SK-N-MC (cell line): ENCODE measurements at regions not wholly inside any gene's neighbourhood (a gene's known extent, or its start where the extent isn't known, plus 50 kb on each side); places are given as distances from the start of the nearest gene placed in this dataset.

Source experiments
- DNase-seq: peaks from one replicate; pipeline ENCODE4 v3.0.0-alpha.2; 2011; ENCODE audit warnings: low read depth, low spot score
- H3K27ac ChIP-seq: fragments of 200-600 bp; sonication (generic); 2 replicates; pipeline ENCODE4 v1.5.1; 2016; ENCODE audit warnings: mixed run types
- H3K36me3 ChIP-seq: fragments of 200-600 bp; sonication (generic); 2 replicates; pipeline ENCODE4 v1.6.1; 2017; ENCODE audit warnings: antibody characterized with exemption, low read length, mixed read lengths; ENCODE audit not compliant: insufficient read depth
- H3K4me3 ChIP-seq: fragments of 200-600 bp; sonication (generic); 2 replicates; pipeline ENCODE4 v1.5.1; 2016
- H3K9ac ChIP-seq: fragments of 200-600 bp; sonication (generic); 2 replicates; pipeline ENCODE4 v1.8.0; 2017; ENCODE audit warnings: mixed run types, mixed read lengths; ENCODE audit not compliant: insufficient read length
- H3K9me3 ChIP-seq: fragments of 200-600 bp; sonication (generic); 2 replicates; pipeline ENCODE4 v1.6.1; 2017; ENCODE audit warnings: low read depth, mild to moderate bottlenecking, antibody characterized with exemption, low read length, moderate library complexity, mixed read lengths
- EZH2 ChIP-seq: fragments of 200-600 bp; sonication (generic); IDR thresholded peaks from one replicate; pipeline ENCODE4 v1.6.1; 2017; ENCODE audit warnings: antibody characterized with exemption
- FOXP2 ChIP-seq: optimal IDR thresholded peaks from 2 replicates; pipeline ENCODE3; 2011; ENCODE audit warnings: mild to moderate bottlenecking, moderate library complexity; ENCODE audit not compliant: insufficient read depth; ENCODE audit errors: extremely low read length, control extremely low read depth
- POLR2AphosphoS5 ChIP-seq: IDR thresholded peaks from 2 replicates; pipeline ENCODE4 v1.6.1; 2012; ENCODE audit warnings: mild to moderate bottlenecking, low read depth, low read length, borderline replicate concordance

DNA sequence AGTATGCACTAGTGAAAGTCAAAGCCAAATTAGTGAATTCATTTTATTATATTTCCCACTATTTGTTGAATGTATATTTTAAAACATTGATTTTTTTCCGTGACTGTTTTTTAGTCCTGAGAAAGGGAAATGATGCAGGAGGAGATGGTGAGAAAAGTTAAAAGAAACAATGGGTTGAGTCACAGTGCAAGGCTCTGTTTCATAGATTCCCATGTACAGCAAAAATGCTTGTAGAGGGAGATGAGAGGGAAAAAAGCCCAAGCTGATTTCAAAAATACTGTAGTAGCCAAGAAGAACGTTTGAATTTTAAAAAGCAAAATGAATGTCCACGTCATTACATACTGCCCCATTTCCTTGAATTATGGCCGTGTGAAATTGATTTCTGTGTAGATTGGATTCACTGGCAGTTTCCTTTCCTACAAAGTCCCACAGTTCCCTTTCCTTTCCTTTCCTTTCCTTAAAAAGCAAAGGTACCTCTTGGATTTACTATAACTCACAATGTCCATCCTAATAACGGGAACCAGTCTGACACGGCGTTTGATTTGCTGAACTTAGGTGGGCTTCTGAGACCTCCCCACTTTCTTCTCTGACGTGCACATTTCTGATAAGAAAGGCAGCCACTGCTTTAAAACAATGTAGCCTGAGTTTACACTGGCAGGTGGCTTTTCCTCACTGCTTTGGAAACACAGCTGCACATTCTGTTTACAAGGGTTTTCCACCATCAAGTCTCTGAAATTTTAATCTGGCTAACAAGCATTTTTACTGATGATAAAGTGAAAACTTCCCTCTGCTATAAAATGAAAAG lies 63.7 kb downstream of the SPCS3 start:
- no peak for DNase-seq
- TF ChIP-seq POLR2AphosphoS5 (no peak), EZH2 (no peak), FOXP2 (no peak)
- no peaks in the 10 kb centered on the region for H3K36me3 ChIP-seq
- H3K9me3 ChIP-seq: no peaks in the 10 kb centered on the region
- no peak overlapping the region for H3K9ac ChIP-seq
- H3K27ac ChIP-seq: no peak overlapping the region
- no peak overlapping the region for H3K4me3 ChIP-seq

DNA sequence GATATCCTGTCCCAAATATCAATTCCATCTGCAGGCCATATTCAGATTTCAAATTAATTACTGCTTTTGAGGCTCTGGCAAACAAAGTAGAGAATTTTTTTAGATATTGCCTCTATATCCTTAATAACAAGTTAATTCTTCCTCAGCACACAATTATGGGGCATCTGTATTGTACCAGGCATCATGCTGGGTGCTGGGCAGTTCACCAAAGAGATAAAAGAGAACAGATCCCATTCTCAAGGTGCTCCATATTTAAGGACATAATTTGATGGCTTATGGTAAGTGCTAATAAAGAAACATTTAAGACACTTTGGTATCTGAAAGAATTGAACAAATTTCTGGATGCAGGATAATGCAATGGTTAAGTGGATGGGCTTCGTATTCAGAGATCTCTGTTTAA lies 65.8 kb downstream of the SPCS3 start:
- Histone ChIP-seq H3K27ac (no peak overlapping the region), H3K9me3 (no peaks in the 10 kb centered on the region), H3K4me3 (no peak overlapping the region), H3K9ac (no peak overlapping the region), H3K36me3 (no peaks in the 10 kb centered on the region)
- TF ChIP-seq EZH2 (no peak), FOXP2 (no peak), POLR2AphosphoS5 (no peak)
- no peak for DNase-seq

DNA sequence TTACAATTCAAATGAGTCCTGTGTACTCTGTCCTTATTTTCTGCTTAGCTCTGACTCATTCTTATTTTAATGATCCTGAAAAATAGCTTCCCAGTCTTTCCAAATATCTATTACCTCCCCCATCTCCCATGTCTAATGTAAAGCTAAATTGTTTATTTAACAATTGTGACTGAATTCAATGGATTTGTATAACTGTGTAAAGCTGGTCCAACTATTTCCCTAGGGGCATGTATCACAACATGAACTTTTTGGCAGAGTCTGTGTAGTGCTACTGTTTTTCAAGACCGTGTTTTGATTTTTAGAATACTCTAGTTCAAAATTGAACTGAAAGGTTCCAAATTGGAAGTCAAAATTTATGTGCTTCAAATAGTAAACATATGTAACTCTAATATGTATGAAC lies 67.8 kb downstream of the SPCS3 start:
- Histone ChIP-seq H3K4me3 (no peak overlapping the region), H3K9ac (no peak overlapping the region), H3K36me3 (no peaks in the 10 kb centered on the region), H3K9me3 (no peaks in the 10 kb centered on the region), H3K27ac (no peak overlapping the region)
- no peak for TF ChIP-seq FOXP2
- TF ChIP-seq POLR2AphosphoS5: no peak
- no peak for TF ChIP-seq EZH2
- DNase-seq: no peak

DNA sequence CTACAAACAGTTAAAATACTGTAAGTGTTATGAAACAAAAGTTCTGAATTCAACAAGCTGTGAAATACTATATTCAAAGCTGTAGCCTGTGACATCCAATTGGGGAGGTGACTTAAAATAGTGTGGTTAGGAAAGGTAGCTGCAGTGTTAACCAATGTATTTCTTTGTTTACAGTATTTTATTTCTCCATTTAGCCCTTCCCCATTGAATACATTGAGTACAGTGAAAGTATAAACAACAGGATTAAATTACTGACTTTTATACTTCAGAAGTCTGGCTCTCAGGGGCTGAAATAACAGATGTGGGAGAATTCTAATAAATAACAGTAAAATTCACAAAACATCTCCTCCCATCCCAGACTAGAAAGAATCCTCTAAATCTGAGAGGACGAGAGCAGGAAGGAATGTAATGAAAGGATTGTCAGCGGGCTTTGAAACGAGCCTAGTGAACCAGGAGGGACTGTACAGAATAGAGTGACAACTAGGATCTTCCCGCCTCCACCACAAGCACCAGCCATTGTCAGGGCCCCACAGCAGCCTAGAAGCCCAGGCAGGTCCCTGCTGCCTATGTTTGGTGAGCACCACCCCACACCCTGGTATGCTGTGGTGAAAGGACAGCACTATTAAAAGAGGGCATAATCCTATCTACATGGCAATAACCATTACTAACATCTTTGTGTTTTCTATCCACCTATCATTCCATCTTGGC lies 73.7 kb downstream of the SPCS3 start:
- Histone ChIP-seq H3K36me3 (no peaks in the 10 kb centered on the region), H3K27ac (no peak overlapping the region), H3K9me3 (no peaks in the 10 kb centered on the region), H3K9ac (no peak overlapping the region), H3K4me3 (no peak overlapping the region)
- no peak for DNase-seq
- TF ChIP-seq EZH2: no peak
- no peak for TF ChIP-seq POLR2AphosphoS5
- no peak for TF ChIP-seq FOXP2

DNA sequence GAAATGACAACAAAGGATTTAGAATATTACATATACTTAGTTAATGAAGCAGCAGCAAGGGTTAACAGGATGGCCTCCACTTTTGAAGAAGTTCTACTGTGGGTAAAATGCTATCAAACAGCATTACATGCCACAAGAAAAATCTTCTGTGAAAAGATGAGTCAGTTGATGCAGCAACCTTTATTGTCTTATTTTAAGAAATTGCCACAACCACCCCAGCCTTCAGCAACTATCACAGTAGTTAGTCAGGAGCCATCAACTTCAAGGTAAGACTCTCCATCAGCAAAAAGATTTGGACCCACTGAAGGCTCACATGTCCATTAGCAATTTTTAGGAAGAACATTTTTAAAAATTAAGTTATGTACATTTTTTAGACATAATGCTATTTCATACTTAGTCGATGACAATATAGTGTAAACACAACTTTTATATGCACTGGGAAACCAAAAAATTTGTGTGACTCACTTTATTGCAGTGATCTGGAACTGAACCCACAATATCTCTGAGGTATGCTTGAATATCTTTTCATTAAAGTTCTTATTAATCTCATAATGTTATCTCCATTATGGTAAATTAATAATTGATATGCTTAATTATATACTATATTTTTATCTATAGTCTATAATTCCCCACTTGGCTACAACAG lies 81.2 kb downstream of the SPCS3 start:
- Histone ChIP-seq H3K36me3 (no peaks in the 10 kb centered on the region), H3K27ac (no peak overlapping the region), H3K9ac (no peak overlapping the region), H3K9me3 (no peaks in the 10 kb centered on the region), H3K4me3 (no peak overlapping the region)
- no peak for TF ChIP-seq EZH2
- no peak for TF ChIP-seq FOXP2
- TF ChIP-seq POLR2AphosphoS5: no peak
- DNase-seq: no peak

DNA sequence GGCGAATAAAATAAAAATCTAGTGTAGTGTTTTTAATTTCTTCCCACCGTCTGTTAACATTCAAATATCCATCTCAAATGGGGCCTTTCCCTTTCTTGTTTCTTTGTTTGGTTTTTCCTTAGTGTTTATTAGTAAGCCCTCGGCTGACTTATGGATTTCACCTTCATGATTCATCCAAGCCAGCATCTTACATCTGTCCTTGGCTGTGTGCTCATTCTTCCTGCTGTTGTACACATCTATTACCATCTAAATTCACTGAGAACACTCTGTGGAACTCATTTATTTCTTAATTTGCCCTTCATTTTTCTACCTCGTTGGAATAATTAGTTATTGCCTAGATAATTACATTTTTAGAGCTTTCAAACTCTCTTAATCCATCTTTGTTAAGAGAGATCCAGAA lies 84.9 kb downstream of the SPCS3 start:
- no peak for DNase-seq
- TF ChIP-seq POLR2AphosphoS5 (no peak), EZH2 (no peak), FOXP2 (no peak)
- Histone ChIP-seq H3K27ac (no peak overlapping the region), H3K4me3 (no peak overlapping the region), H3K9ac (no peak overlapping the region), H3K36me3 (no peaks in the 10 kb centered on the region), H3K9me3 (no peaks in the 10 kb centered on the region)

DNA sequence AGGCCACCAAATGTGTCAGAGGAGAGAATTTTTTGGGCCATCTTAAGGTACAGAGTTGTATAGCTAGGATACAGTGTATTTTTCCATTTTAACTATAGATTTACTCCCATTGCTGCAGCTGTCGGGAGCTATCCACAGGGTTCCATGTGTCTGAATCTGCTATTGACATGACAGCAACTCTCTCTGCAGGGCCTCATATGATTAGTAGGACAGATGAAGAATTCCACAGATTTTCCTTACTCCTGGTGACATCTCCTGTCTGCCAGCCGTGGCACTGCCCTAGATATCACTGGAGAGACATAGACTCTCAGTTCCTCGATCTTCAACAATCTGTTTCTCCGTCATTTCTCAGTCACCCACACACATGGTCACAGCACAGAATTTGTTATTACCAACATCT lies 86.5 kb downstream of the SPCS3 start:
- no peak overlapping the region for H3K4me3 ChIP-seq
- no peaks in the 10 kb centered on the region for H3K36me3 ChIP-seq
- DNase-seq: no peak
- no peak overlapping the region for H3K9ac ChIP-seq
- H3K9me3 ChIP-seq: no peaks in the 10 kb centered on the region
- no peak overlapping the region for H3K27ac ChIP-seq
- TF ChIP-seq POLR2AphosphoS5 (no peak), EZH2 (no peak)

DNA sequence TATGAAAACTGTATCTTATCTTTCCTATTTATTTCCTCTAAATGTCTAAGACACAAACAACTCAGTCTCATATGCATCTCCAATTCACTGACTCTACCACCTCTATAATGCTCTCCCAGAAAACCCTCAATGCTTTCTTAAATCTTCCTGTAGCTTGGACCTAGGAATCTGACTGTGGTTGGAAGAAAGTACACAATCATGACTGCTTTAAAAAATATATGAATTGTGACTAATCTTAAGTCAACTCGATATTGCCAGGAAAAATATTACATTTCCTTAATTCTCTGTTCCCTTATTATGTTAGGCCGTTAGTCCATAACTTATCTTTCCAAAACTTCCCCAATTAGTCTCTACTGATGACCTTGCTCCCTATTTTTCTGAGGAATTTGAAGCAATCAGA lies 87.0 kb downstream of the SPCS3 start:
- no peaks in the 10 kb centered on the region for H3K36me3 ChIP-seq
- no peak overlapping the region for H3K4me3 ChIP-seq
- no peak for DNase-seq
- H3K9me3 ChIP-seq: no peaks in the 10 kb centered on the region
- H3K9ac ChIP-seq: no peak overlapping the region
- H3K27ac ChIP-seq: no peak overlapping the region
- TF ChIP-seq POLR2AphosphoS5: no peak
- no peak for TF ChIP-seq EZH2
- TF ChIP-seq FOXP2: no peak

DNA sequence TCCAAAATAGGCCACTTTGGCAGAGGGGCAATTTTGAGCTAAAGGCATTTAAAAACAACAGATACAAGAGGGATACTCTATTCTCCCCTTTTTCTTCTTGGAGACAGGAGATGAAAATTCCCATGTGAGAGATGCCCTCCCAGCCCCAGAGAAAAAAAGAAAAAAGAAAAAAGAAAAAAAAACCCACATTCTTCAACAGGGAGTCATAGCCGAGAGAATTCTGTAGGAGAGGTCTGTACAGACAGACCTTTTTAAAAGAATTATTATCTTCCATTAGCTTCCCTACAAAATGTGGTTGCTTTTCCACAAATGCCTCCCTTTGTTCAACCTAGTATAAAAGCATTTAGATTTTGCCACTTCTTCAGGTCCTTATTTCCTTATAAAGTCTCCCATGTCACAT lies 89.9 kb downstream of the SPCS3 start:
- Histone ChIP-seq H3K9me3 (no peaks in the 10 kb centered on the region), H3K27ac (no peak overlapping the region)
- no peak for DNase-seq

More for the DNA sequence above, 89.9 kb downstream of the SPCS3 start:
- TF ChIP-seq FOXP2 (no peak), EZH2 (no peak), POLR2AphosphoS5 (no peak)
- Histone ChIP-seq H3K4me3 (no peak overlapping the region), H3K36me3 (no peaks in the 10 kb centered on the region), H3K9ac (no peak overlapping the region)
